ENCODE measurements at regions not wholly inside any gene's neighbourhood (a gene's known extent, or its start where the extent isn't known, plus 50 kb on each side); places are given as distances from the start of the nearest gene placed in this dataset.

GRCh38 chr2:156079845-156080244 is 252.7 kb downstream of the NR4A2 start:
- no peak for DNase-seq
- Mint-ChIP-seq H3K4me3 (no peak overlapping the region), H3K4me1 (0 out of 4 replicates have a peak, but pooled peaks cover 0 to 9% of the 10 kb centered on the region in 2 experiments), H3K36me3 (ENCODE audit: insufficient read depth in 1 of 3, low read depth in 3 of 3) (peaks cover 9 to 38% (median 37%) of the 10 kb centered on the region in 3 experiments), H3K27ac (no peak overlapping the region), H3K27me3 (ENCODE audit: low read depth) (no peaks in the 10 kb centered on the region; the same call in 1 of the 2 replicates), H3K9me3 (peaks cover 26 to 33% of the 10 kb centered on the region in 2 experiments; a peak in 4 of 5 replicates)
- Histone ChIP-seq H3K9me3 (ENCODE audit: control insufficient read depth, low read depth, low read length) (no peaks in the 10 kb centered on the region), H2BK120ac (ENCODE audit: low read depth, low read length, poor library complexity, severe bottlenecking) (no peak overlapping the region), H2BK12ac (ENCODE audit: insufficient read length, low read depth, low read length) (no peak overlapping the region), H4K5ac (ENCODE audit: insufficient read length, low read depth, low read length) (no peak overlapping the region), H3T11ph (ENCODE audit: low read length) (no peak overlapping the region), H2BK20ac (ENCODE audit: low read depth, low read length, poor library complexity, severe bottlenecking) (no peak overlapping the region), H2AFZ (ENCODE audit: low read length) (no peak overlapping the region), H3K27ac (ENCODE audit: insufficient read length, low read depth, low read length) (no peak overlapping the region), H4K8ac (replicated peaks; ENCODE audit: insufficient read length, low read depth, low read length) (no peak overlapping the region), H3K4ac (ENCODE audit: low read depth, low read length) (no peak overlapping the region), H2AK5ac (ENCODE audit: insufficient read length, low read length) (no peak overlapping the region), H3K4me2 (ENCODE audit: insufficient read depth, insufficient read length, low read length) (no peak overlapping the region), H3K56ac (ENCODE audit: insufficient read length, low read depth, low read length) (no peak overlapping the region), H3K79me1 (ENCODE audit: insufficient read depth, low read depth, low read length, poor library complexity, severe bottlenecking) (no peaks in the 10 kb centered on the region), H3K14ac (ENCODE audit: insufficient read depth, low read length) (no peak overlapping the region), H3K23me2 (ENCODE audit: insufficient read length, low read depth, low read length, poor library complexity, severe bottlenecking) (no peaks in the 10 kb centered on the region), H2BK15ac (ENCODE audit: low read depth, low read length) (no peak overlapping the region), H3K27me3 (ENCODE audit: insufficient read depth, low read length) (no peaks in the 10 kb centered on the region), H3K23ac (ENCODE audit: insufficient read length, low read depth, low read length) (no peak overlapping the region), H3K18ac (ENCODE audit: insufficient read length, low read depth, low read length) (no peak overlapping the region), H2BK5ac (ENCODE audit: insufficient read length, low read length) (no peak overlapping the region), H4K91ac (ENCODE audit: insufficient read length, low read depth, low read length) (no peak overlapping the region), H3K4me1 (ENCODE audit: insufficient read depth, low read length) (no peaks in the 10 kb centered on the region), H3K79me2 (ENCODE audit: insufficient read depth, low read length) (no peaks in the 10 kb centered on the region), H3K9ac (ENCODE audit: extremely low read depth, insufficient read length, low read length) (no peak overlapping the region), H4K20me1 (ENCODE audit: control insufficient read depth, insufficient read depth, insufficient read length) (no peaks in the 10 kb centered on the region)
- WGBS (ENCODE audit: extremely low coverage, insufficient read length, low lambda C conversion rate): no CpG with 5 or more reads among the region's 2 CpGs
- no peak for TF ChIP-seq CTCF (conservative IDR thresholded peaks at IDR 0.05)

Measured in H9 (cell line).